Osteoblast (primary cell): ENCODE measurements at regions not wholly inside any gene's neighbourhood (a gene's known extent, or its start where the extent isn't known, plus 50 kb on each side); places are given as distances from the start of the nearest gene placed in this dataset.

ENCODE experiments used
- DNase-seq: peaks from one replicate; pipeline ENCODE4 v3.0.0; 2011; ENCODE audit warnings: low spot score, mixed read lengths; ENCODE audit not compliant: insufficient read length; ENCODE audit errors: missing footprints
- H2AFZ ChIP-seq: 2 replicates; pipeline ENCODE4 v1.6.0; 2011; ENCODE audit warnings: mild to moderate bottlenecking, low read length
- H3K27ac ChIP-seq: 2 replicates; pipeline ENCODE4 v1.5.1; 2011; ENCODE audit warnings: mild to moderate bottlenecking, low read depth, low read length, moderate library complexity
- H3K27me3 ChIP-seq: 2 replicates; pipeline ENCODE4 v1.6.0; 2012; ENCODE audit warnings: mild to moderate bottlenecking, control low read depth, inconsistent platforms, low read length, moderate library complexity; ENCODE audit not compliant: insufficient read depth
- H3K36me3 ChIP-seq: 2 replicates; pipeline ENCODE4 v1.5.1; 2011; ENCODE audit warnings: mild to moderate bottlenecking, low read length, control low read depth, moderate library complexity; ENCODE audit not compliant: insufficient read depth
- H3K4me1 ChIP-seq: 2 replicates; pipeline ENCODE4 v1.5.1; 2011; ENCODE audit warnings: mild to moderate bottlenecking, low read length, control low read depth, moderate library complexity; ENCODE audit not compliant: insufficient read depth
- H3K4me2 ChIP-seq: 2 replicates; pipeline ENCODE4 v1.6.0; 2011; ENCODE audit warnings: mild to moderate bottlenecking, low read length; ENCODE audit not compliant: insufficient read depth
- H3K4me3 ChIP-seq: fragments of 200-600 bp; sonication (generic); 3 replicates; pipeline ENCODE4 v1.5.1; 2012; ENCODE audit warnings: mild to moderate bottlenecking, low read length, inconsistent platforms; ENCODE audit not compliant: insufficient read depth
- H3K79me2 ChIP-seq: 2 replicates; pipeline ENCODE4 v1.6.0; 2012; ENCODE audit warnings: mild to moderate bottlenecking, low read length, control low read depth, inconsistent platforms; ENCODE audit not compliant: insufficient read depth
- H3K9me3 ChIP-seq: 2 replicates; pipeline ENCODE4 v1.5.1; 2011; ENCODE audit warnings: low read depth, low read length, control low read depth
- H4K20me1 ChIP-seq: 2 replicates; pipeline ENCODE4 v1.6.0; 2012; ENCODE audit warnings: mild to moderate bottlenecking, low read length, control low read depth; ENCODE audit not compliant: insufficient read depth
- CTCF ChIP-seq: IDR thresholded peaks from 2 replicates; pipeline ENCODE4 v1.5.1; 2011; ENCODE audit warnings: mild to moderate bottlenecking, low read depth, low read length, moderate library complexity; ENCODE audit errors: extremely low read depth

- Histone ChIP-seq H3K4me2 (no peak overlapping the region), H3K79me2 (no peaks in the 10 kb centered on the region), H3K36me3 (peaks cover 5% of the 10 kb centered on the region), H3K9me3 (no peaks in the 10 kb centered on the region), H4K20me1 (no peaks in the 10 kb centered on the region), H3K4me1 (peaks cover 7% of the 10 kb centered on the region), H3K27ac (no peak overlapping the region), H3K4me3 (no peak overlapping the region), H2AFZ (no peak overlapping the region), H3K27me3 (no peaks in the 10 kb centered on the region)
- TF ChIP-seq CTCF: no peak
- no peak for DNase-seq
These were observed 136.5 kb upstream of the STK17B start for GRCh38 chr2:196307775-196308305.

GRCh38 chr2:196309691-196310090 lies 138.3 kb upstream of the STK17B start:
- peaks cover 5% of the 10 kb centered on the region for H3K36me3 ChIP-seq
- H3K9me3 ChIP-seq: no peaks in the 10 kb centered on the region
- no peak overlapping the region for H2AFZ ChIP-seq
- H3K79me2 ChIP-seq: no peaks in the 10 kb centered on the region
- no peak for TF ChIP-seq CTCF
- peaks cover 10% of the 10 kb centered on the region for H3K4me1 ChIP-seq
- H3K27me3 ChIP-seq: no peaks in the 10 kb centered on the region
- H4K20me1 ChIP-seq: no peaks in the 10 kb centered on the region
- DNase-seq: no peak
- no peak overlapping the region for H3K4me2 ChIP-seq
- H3K27ac ChIP-seq: no peak overlapping the region
- H3K4me3 ChIP-seq: no peak overlapping the region

- DNase-seq: no peak
- Histone ChIP-seq H3K9me3 (no peaks in the 10 kb centered on the region), H3K4me2 (no peak overlapping the region), H3K27me3 (no peaks in the 10 kb centered on the region), H3K36me3 (no peaks in the 10 kb centered on the region), H3K27ac (no peak overlapping the region), H3K4me1 (peaks cover 26% of the 10 kb centered on the region), H3K4me3 (no peak overlapping the region), H3K79me2 (no peaks in the 10 kb centered on the region), H4K20me1 (no peaks in the 10 kb centered on the region), H2AFZ (no peak overlapping the region)
- no peak for TF ChIP-seq CTCF
These were observed 142.8 kb upstream of the STK17B start for GRCh38 chr2:196314157-196314556.

- no peak for DNase-seq
These were observed 143.4 kb upstream of the STK17B start for GRCh38 chr2:196314780-196315179.

More at GRCh38 chr2:196314780-196315179, 143.4 kb upstream of the STK17B start:
- Histone ChIP-seq H3K27me3 (no peaks in the 10 kb centered on the region), H3K36me3 (no peaks in the 10 kb centered on the region), H4K20me1 (no peaks in the 10 kb centered on the region), H2AFZ (no peak overlapping the region), H3K79me2 (no peaks in the 10 kb centered on the region), H3K9me3 (no peaks in the 10 kb centered on the region), H3K4me2 (no peak overlapping the region), H3K27ac (no peak overlapping the region), H3K4me3 (no peak overlapping the region), H3K4me1 (peaks cover 21% of the 10 kb centered on the region)
- no peak for TF ChIP-seq CTCF
